ENCODE measurements at regions not wholly inside any gene's neighbourhood (a gene's known extent, or its start where the extent isn't known, plus 50 kb on each side); places are given as distances from the start of the nearest gene placed in this dataset.
"Not testable (repeated sequence)": the region's sequence is repeated elsewhere in the genome, so short reads cannot be mapped to it uniquely, and the experiment has no call there.

GRCh38 chr18:59848002-59848401 lies 51.8 kb upstream of the PMAIP1 start:
- no peak for DNase-seq

- not testable (repeated sequence) for DNase-seq
These were observed 52.3 kb upstream of the PMAIP1 start for GRCh38 chr18:59847491-59847846.

GRCh38 chr18:59846814-59847490 lies 52.8 kb upstream of the PMAIP1 start:
- no peak for DNase-seq

GRCh38 chr18:59842947-59843346 lies 56.8 kb upstream of the PMAIP1 start:
- no peak for DNase-seq

- no peak for DNase-seq
These were observed 59.7 kb upstream of the PMAIP1 start for GRCh38 chr18:59839931-59840685.

GRCh38 chr18:59839246-59839645 lies 60.5 kb upstream of the PMAIP1 start:
- no peak for DNase-seq

- peak in 1 of 2 donors; percentile 28 for DNase-seq
These were observed 62.2 kb upstream of the PMAIP1 start for GRCh38 chr18:59837586-59837985.

GRCh38 chr18:59835605-59836379 lies 64.0 kb upstream of the PMAIP1 start:
- no peak for DNase-seq

GRCh38 chr18:59834267-59834666 lies 65.5 kb upstream of the PMAIP1 start:
- no peak for DNase-seq

- DNase-seq = no peak
These were observed 66.0 kb upstream of the PMAIP1 start for GRCh38 chr18:59833785-59834184.

- peak; percentile 73 to 86 for DNase-seq
These were observed 76.1 kb upstream of the PMAIP1 start for GRCh38 chr18:59823596-59824195.

GRCh38 chr18:59822612-59823550 lies 76.9 kb upstream of the PMAIP1 start:
- no peak for DNase-seq

- DNase-seq = no peak
These were observed 77.8 kb upstream of the PMAIP1 start for GRCh38 chr18:59821983-59822382.

GRCh38 chr18:59820663-59821062 lies 79.1 kb upstream of the PMAIP1 start:
- DNase-seq = peak in 1 of 2 donors; percentile 12

- DNase-seq = no peak
These were observed 81.0 kb upstream of the PMAIP1 start for GRCh38 chr18:59818769-59819168.

GRCh38 chr18:59814891-59815290 lies 84.9 kb upstream of the PMAIP1 start:
- no peak for DNase-seq

GRCh38 chr18:59813942-59814341 lies 85.9 kb upstream of the PMAIP1 start:
- no peak for DNase-seq

GRCh38 chr18:59810735-59811520 lies 88.9 kb upstream of the PMAIP1 start:
- DNase-seq = no peak

- DNase-seq = no peak
These were observed 89.6 kb upstream of the PMAIP1 start for GRCh38 chr18:59810183-59810582.

GRCh38 chr18:59802031-59802430 lies 97.8 kb upstream of the PMAIP1 start:
- DNase-seq = no peak

Data from right lung (tissue), 2 donors.